ENCODE measurements at regions not wholly inside any gene's neighbourhood (a gene's known extent, or its start where the extent isn't known, plus 50 kb on each side); places are given as distances from the start of the nearest gene placed in this dataset.

DNA sequence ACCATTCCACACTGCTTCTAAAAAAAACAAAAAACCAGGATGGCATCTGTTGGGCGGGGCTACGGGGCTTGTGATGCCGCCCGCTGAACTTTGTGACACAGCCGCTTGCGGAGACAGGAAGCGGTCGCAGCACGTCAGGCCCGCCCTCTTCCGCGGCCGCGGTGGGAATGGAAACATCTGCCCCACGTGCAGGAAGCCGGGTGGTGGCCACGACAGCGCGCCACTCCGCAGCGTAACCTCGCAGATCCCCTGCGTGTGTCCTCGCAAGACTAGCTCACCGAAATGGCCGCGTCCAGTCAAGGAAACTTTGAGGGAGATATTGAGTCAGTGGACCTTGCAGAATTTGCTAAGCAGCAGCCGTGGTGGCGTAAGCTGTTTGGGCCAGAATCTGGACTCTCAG, 168.5 kb downstream of the SUCLG1 start:
- DNase-seq (ENCODE audit: low read depth in 2 of 2), result no peak

DNA sequence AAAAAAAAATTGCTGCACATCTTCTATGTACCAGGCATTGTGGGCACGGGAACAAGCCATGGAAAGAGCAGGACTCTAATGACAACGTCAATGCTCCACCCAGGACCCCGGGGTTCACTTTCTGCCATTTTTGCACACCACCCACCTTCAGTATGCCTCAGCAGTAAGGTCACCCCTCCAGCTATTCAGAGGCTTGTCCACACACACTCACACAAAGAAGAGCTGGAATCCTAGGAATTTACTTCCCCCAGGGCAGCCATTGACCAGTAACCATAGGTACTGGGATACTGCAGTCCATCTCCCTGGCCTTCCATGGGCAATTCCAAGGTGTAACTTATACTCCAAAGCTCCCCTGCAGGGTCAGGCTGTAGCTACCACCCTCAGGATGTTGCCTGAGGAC, 170.8 kb downstream of the SUCLG1 start:
- no peak for DNase-seq (ENCODE audit: low read depth in 2 of 2)

DNA sequence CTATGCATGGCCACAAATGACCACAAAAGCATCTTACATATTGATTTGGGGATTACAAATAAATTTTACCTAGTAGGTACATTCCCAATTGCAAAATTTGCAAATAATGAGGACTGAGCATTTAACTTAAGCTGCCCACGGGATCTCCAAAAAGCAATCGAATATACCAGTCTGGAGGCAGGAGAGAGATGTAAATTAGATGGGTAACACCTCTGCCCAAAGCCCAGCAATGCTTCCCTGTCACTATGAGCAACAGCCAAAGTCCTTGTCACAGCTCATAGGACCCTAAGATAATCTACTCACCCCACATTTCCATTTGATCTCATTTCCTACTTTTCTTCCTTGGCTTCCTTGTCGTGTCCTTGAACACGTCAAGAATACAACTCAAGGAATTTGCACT, 172.2 kb downstream of the SUCLG1 start:
- no peak for DNase-seq (ENCODE audit: low read depth in 2 of 2)

DNA sequence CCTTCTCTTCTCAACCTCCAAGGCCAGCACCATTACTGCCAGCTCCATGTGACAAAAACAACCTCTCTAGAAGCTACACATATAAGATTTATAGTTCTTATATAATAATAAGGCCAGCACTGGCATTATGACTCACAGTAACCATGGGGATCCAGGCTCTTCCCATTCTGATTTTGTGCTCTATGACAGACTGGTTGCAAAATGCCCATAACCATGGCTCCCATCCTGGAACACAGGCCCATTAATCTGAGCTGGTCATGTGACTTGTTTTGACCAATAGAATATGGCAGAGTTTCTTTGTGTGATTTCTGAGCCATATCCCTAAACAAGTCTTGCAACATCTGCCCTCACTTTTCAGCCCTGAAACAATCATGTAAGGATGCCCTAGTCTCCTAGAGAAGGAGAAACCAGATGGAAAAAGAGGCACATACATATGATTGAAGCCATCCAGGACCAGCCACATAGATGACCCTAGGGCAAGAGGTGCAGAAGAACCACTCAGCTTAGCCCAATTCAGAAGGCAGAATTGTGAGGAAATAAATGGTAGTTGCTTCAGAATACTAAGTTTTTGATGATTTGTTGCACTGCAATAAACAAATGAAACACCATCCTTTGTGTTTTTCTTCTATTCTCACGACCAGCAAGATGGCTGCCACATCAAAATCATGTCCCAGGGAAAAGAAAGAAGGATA, 173.9 kb downstream of the SUCLG1 start:
- no peak for DNase-seq (ENCODE audit: low read depth in 2 of 2)

DNA sequence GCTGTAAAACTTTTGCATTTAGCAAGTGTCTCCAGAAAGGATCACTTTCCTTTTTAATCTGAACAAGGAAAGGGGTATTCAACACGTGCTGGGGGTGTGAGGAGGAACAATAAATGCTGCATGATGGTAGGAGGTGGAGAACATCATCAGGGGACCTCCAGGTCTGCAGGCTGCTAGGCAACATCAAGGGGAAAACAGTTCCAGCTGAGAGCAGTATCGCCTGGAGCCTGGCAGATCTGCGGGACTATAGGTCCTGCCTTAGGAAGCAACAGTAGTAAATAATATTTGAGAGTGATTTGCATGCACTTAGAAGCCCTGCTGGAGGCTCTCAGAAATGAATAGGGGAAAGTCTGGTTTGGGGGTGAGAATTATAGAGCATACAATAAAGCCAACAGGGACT, 175.6 kb downstream of the SUCLG1 start:
- no peak for DNase-seq (ENCODE audit: low read depth in 2 of 2)

DNA sequence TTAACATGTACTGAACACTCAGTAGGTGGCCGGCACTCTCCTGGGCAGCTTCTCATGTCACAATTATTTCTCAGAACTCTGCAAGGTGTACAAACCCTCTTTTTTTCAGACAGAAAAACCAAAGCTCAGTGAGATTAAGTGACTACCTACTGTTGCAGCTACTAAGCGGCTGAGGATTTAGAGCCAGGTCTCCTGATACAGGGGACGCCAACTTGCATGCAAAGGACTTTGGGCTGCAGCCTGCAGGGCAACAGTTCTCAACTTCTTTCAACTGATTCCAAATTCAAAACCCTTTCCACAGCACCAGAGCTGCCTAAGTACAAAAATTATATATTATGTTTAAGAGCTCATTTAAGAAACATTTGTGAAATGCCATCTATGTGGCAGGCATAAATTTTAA, 177.6 kb downstream of the SUCLG1 start:
- no peak for DNase-seq (ENCODE audit: low read depth in 2 of 2)

GRCh38 chr2:84280873-84281272, 178.2 kb downstream of the SUCLG1 start:
- DNase-seq (ENCODE audit: low read depth in 2 of 2), result no peak

DNA sequence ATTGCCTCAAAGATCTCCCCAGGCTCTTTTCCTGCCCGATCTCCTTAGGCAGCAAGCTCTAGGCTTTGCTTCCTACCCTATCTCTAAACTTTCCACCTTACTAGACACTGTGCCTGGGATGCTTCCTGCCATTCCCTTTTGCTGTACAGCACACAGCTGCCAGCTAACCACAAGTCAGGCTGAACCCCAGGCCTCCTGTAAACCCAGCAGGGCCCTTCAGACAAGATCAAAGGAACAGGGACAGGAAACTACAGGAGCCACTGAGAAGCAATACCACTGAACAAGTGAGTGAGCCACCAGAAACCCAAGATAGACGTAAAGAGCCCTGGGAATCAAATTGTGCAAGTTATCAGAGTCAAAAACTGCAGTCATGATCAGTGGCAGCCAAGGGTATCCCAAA, 180.7 kb downstream of the SUCLG1 start:
- DNase-seq (ENCODE audit: low read depth in 2 of 2), result no peak

GRCh38 chr2:84276590-84277255, 182.4 kb downstream of the SUCLG1 start:
- DNase-seq (ENCODE audit: low read depth in 2 of 2), result no peak

DNA sequence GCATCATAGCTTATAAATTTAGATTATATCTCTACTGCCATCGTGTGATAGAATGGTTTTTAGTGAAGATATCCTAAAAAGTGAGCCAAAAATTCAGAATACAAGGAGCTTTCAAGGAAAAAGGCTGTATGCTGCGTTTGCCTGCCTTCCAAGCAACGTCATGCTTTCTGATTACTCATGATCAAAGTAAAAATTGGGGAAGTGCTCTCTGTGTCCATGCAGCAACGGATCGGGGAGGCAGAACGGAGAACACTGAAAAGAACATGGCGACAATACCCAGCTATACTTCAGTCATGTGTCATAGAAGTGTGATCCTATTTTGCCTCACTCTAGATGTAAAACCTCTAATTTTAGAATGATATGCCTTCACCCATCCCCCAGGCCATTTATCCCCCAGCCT, 185.7 kb downstream of the SUCLG1 start:
- DNase-seq (ENCODE audit: low read depth in 2 of 2), result no peak

GRCh38 chr2:84271977-84272376, 187.1 kb downstream of the SUCLG1 start:
- no peak for DNase-seq (ENCODE audit: low read depth in 2 of 2)

- no peak for DNase-seq (ENCODE audit: low read depth in 2 of 2)
Observed at GRCh38 chr2:84257831-84258230, 201.2 kb downstream of the SUCLG1 start.

- no peak for DNase-seq (ENCODE audit: low read depth in 2 of 2)
Observed at GRCh38 chr2:84251651-84252302, 207.3 kb downstream of the SUCLG1 start.

- DNase-seq (ENCODE audit: low read depth in 2 of 2), result no peak
Observed at GRCh38 chr2:84249140-84249539, 209.9 kb downstream of the SUCLG1 start.

DNA sequence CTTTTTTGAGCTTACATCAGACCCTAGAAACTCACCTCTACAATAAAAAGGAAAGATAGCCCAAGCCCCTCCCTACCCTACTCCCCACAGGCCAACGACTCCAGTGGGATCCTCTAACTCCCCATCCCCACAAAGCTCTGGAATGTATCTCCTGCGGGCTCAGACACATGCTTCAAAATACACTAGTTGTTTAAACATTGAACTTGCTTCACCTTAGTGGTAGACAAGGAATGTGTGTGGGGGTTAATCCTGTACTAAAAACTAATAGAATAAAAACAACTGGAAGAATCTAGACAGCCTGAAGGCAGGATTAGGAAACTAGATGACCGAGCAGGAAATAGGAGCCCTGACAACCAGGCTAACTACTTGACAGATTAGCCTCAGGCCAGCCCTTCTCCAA, 211.5 kb downstream of the SUCLG1 start:
- DNase-seq (ENCODE audit: low read depth in 2 of 2), result no peak

- no peak for DNase-seq (ENCODE audit: low read depth in 2 of 2)
Observed at GRCh38 chr2:84243788-84244733, 215.0 kb downstream of the SUCLG1 start.

DNA sequence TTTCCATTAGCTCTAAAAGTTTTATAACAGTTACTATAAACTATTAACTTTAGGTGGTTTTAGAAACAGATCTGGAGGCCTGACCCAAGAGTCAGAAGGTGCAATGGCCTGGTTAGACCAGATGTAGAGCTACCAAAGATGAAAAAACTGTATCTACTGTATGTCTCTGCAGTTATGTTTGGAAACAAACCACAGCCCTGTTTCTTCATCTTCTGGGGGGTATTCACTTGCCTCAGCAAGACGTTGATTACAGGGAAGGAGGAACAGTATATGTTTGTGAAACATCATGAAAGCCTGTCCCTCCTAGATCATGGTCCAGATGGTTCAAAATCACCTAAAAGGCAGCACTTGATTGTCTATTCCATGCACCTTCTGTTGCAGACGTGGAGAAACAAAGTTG, 220.2 kb downstream of the SUCLG1 start:
- DNase-seq (ENCODE audit: low read depth in 2 of 2), result no peak

DNA sequence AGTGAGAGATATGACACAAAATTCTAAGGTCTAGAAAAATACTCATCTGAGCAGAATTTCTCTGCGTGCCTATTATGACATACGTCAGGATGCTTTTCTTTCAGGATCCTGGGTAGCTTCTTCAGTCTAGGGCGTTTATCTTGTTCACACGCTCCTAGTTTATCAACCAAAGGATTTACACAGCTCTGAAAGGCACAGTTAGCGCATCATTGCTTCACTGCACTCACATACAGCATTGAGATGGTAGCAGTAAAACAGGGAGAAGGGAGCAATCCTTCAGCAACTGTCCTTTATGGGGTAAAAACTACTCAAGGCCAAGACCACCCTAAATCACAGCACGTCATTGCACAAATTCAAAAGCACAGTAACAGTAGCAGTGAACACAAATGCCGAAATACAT, 222.8 kb downstream of the SUCLG1 start:
- no peak for DNase-seq (ENCODE audit: low read depth in 2 of 2)

DNA sequence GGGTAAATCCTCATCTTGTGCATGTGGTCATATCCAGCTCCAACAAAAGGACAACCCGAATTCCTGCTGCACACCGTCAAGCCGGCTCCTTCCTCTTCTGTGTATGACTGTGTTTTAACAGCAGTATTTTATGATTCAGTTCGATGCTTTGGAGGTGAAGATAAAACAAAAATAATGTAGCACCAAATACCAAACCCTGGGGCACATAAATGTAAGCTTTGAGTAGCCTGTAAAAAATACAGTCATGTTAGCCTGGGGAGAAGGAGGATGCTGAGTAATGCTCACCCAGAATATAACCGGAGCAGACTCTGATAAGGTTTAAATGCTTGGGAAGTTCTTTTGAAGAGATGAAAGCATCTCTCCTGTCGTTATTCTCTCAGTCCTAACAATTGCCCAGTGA, 225.0 kb downstream of the SUCLG1 start:
- no peak for DNase-seq (ENCODE audit: low read depth in 2 of 2)

- DNase-seq (ENCODE audit: low read depth in 2 of 2), result no peak
Observed at GRCh38 chr2:84231478-84231877, 227.6 kb downstream of the SUCLG1 start.

GRCh38 chr2:84224121-84224520, 235.0 kb downstream of the SUCLG1 start:
- no peak for DNase-seq (ENCODE audit: low read depth in 2 of 2)

DNA sequence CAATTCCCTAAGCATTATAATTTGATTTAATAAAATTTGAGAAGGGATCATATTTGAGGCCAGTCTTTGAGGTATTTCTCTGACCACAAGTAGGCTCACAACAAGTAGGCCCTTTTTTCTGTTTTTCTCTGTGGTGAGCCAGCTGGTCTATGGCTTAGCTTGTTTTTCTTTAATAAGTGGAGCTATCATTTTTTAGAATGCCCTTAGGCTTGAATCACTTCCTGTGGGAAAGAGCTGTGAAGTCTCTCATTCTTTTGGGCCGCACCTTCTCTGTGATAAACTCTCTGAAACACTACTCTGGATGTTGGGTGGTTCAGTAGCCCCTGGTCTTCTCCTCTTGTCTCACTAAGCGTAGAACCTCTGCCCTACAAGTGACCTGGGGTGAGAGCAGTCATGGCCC, 235.9 kb downstream of the SUCLG1 start:
- no peak for DNase-seq (ENCODE audit: low read depth in 2 of 2)
